Endothelial cell of umbilical vein (primary cell): ENCODE measurements at regions not wholly inside any gene's neighbourhood (a gene's known extent, or its start where the extent isn't known, plus 50 kb on each side); places are given as distances from the start of the nearest gene placed in this dataset.

ENCODE experiments used
- BruUV-seq: library from RNA; stranded (reverse); fragments of 400-500 nt; replicated peaks from 2 replicates; lab custom pipeline; 2021; lab: Mats Ljungman, UMichigan
- CTCF ChIA-PET: fragments of 300-600, 350-600 bp; sonication (Branson Sonifier 250); formaldehyde crosslinking; loops from one replicate; lab custom pipeline; 2021; ENCODE audit warnings: antibody characterized with exemption, inconsistent platforms; lab: Charles Lee
- POLR2A ChIA-PET: fragments of 300-600, 350-600 bp; sonication (Branson Sonifier 250); formaldehyde crosslinking; loops from one replicate; lab custom pipeline; 2021; ENCODE audit warnings: antibody characterized with exemption, inconsistent platforms; lab: Charles Lee
- DNase-seq: peaks from one replicate; pipeline ENCODE4 v3.0.0-alpha.2; 2011; ENCODE audit warnings: low read depth, low spot score
- FAIRE-seq: peaks from 2 replicates; lab custom pipeline; 2011; peaks lifted over from hg19 to GRCh38; lab: Jason Lieb, UNC
- H2AFZ ChIP-seq: 2 replicates; pipeline ENCODE4 v1.6.0; 2012; ENCODE audit warnings: low read depth, low read length, control low read depth, inconsistent platforms
- H3K27ac ChIP-seq: 2 replicates; pipeline ENCODE4 v1.5.1; 2011; ENCODE audit warnings: low read depth, mild to moderate bottlenecking, control low read depth, low read length, moderate library complexity; ENCODE audit not compliant: insufficient read depth
- H3K27me3 ChIP-seq, 2 experiments: 2 replicates each; pipeline versions ENCODE4 v1.6.0 to v1.6.1; 2011; ENCODE audit warnings: low read length in 2 of 2, mixed read lengths in 1 of 2; ENCODE audit not compliant: control insufficient read depth in 2 of 2, insufficient read depth in 2 of 2
- H3K36me3 ChIP-seq, 2 experiments: 2 replicates in 1 of 2; 3 replicates in 1 of 2; pipeline ENCODE4 v1.5.1; 2011; ENCODE audit warnings: low read length in 2 of 2, mild to moderate bottlenecking in 1 of 2, moderate library complexity in 1 of 2; ENCODE audit not compliant: control insufficient read depth in 2 of 2, insufficient read depth in 2 of 2; ENCODE audit errors: extremely low read depth in 1 of 2
- H3K4me1 ChIP-seq: 3 replicates; pipeline ENCODE4 v1.5.1; 2011; ENCODE audit warnings: mild to moderate bottlenecking, low read length; ENCODE audit not compliant: control insufficient read depth, insufficient read depth; ENCODE audit errors: extremely low read depth
- H3K4me2 ChIP-seq: 2 replicates; pipeline ENCODE4 v1.6.1; 2011; ENCODE audit warnings: low read length, control low read depth, mixed read lengths; ENCODE audit not compliant: insufficient read depth
- H3K4me3 ChIP-seq, 3 experiments: fragments of 200-600 bp in 1 of 3; sonication (generic), shearing (Covaris generic) in 1 of 3; replicated peaks in 1 of 3; 2 replicates each; pipeline ENCODE4 v1.5.1; 2011 to 2016; ENCODE audit warnings: control low read depth in 3 of 3, low read length in 3 of 3, mild to moderate bottlenecking in 2 of 3, inconsistent platforms in 1 of 3, low read depth in 1 of 3, moderate library complexity in 1 of 3; ENCODE audit not compliant: insufficient read depth in 1 of 3
- H3K79me2 ChIP-seq: 2 replicates; pipeline ENCODE4 v1.6.0; 2012; ENCODE audit warnings: low read length, inconsistent platforms; ENCODE audit not compliant: control insufficient read depth, insufficient read depth
- H3K9ac ChIP-seq: replicated peaks from 2 replicates; pipeline ENCODE3; 2011; ENCODE audit warnings: low read length, control low read depth; ENCODE audit not compliant: insufficient read depth; ENCODE audit errors: extremely low read depth
- H3K9me1 ChIP-seq: replicated peaks from 3 replicates; pipeline ENCODE4 v1.6.0; 2011; ENCODE audit warnings: mild to moderate bottlenecking, low read length; ENCODE audit not compliant: control insufficient read depth, insufficient read depth; ENCODE audit errors: extremely low read depth
- H3K9me3 ChIP-seq: replicated peaks from 2 replicates; pipeline ENCODE4 v1.5.1; 2012; ENCODE audit warnings: low read length, inconsistent platforms; ENCODE audit not compliant: control insufficient read depth, insufficient read depth
- H4K20me1 ChIP-seq: replicated peaks from 2 replicates; pipeline ENCODE3; 2011; ENCODE audit warnings: mild to moderate bottlenecking, low read length; ENCODE audit not compliant: control insufficient read depth, insufficient read depth; ENCODE audit errors: extremely low read depth
- CTCF ChIP-seq, 2 donors: IDR thresholded peaks; 1 replicate in 1 of 2; 2 replicates in 1 of 2; pipeline ENCODE4 v1.5.1; 2011; ENCODE audit warnings: low read length in 2 of 2, mild to moderate bottlenecking in 2 of 2, moderate library complexity in 2 of 2, control low read depth in 1 of 2, inconsistent platforms in 1 of 2, low read depth in 1 of 2; ENCODE audit not compliant: insufficient read depth in 1 of 2; ENCODE audit errors: extremely low read depth in 1 of 2
- EZH2 ChIP-seq: IDR thresholded peaks from 2 replicates; pipeline ENCODE4 v1.6.1; 2012; ENCODE audit warnings: borderline replicate concordance, low read depth, mild to moderate bottlenecking, moderate library complexity, low read length, inconsistent platforms; ENCODE audit not compliant: severe bottlenecking
- FOS ChIP-seq: IDR thresholded peaks from 2 replicates; pipeline ENCODE4 v1.6.1; 2011; ENCODE audit warnings: mild to moderate bottlenecking, low read length, moderate library complexity, borderline replicate concordance; ENCODE audit not compliant: insufficient read depth
- GATA2 ChIP-seq: IDR thresholded peaks from 2 replicates; pipeline ENCODE4 v1.7.0; 2011; ENCODE audit warnings: low read depth, mild to moderate bottlenecking, moderate library complexity, mixed read lengths, low read length; ENCODE audit not compliant: insufficient read length, insufficient read depth
- JUN ChIP-seq: IDR thresholded peaks from 2 replicates; pipeline ENCODE4 v1.6.1; 2011; ENCODE audit warnings: borderline replicate concordance, low read depth; ENCODE audit not compliant: insufficient read length, insufficient read depth
- MYC ChIP-seq: IDR thresholded peaks from one replicate; pipeline ENCODE4 v1.6.1; 2011; ENCODE audit warnings: mild to moderate bottlenecking, low read depth, low read length
- POLR2AphosphoS5 ChIP-seq: IDR thresholded peaks from 2 replicates; pipeline ENCODE4 v1.6.1; 2012; ENCODE audit warnings: low read depth, mild to moderate bottlenecking, control low read depth, low read length, moderate library complexity; ENCODE audit not compliant: insufficient read depth
- dilution Hi-C: fragments of 300-500 bp; cut with MboI; formaldehyde crosslinking; loops from one replicate; pipeline ENCODE4 v1.15.0; 2019; ENCODE audit warnings: low sequenced_read_pairs; ENCODE audit not compliant: extremely low pct_ligation_motif_present
- intact Hi-C: fragments of 100-400 bp; cut with micrococcal nuclease; formaldehyde crosslinking; loops from one replicate; pipeline ENCODE4 v1.10.0; 2022
- TF ChIP-seq, protein P1 (sequence below): IDR thresholded peaks from 2 replicates; pipeline ENCODE4 v1.6.1; 2011; ENCODE audit not compliant: insufficient read depth, insufficient read length

DNA sequence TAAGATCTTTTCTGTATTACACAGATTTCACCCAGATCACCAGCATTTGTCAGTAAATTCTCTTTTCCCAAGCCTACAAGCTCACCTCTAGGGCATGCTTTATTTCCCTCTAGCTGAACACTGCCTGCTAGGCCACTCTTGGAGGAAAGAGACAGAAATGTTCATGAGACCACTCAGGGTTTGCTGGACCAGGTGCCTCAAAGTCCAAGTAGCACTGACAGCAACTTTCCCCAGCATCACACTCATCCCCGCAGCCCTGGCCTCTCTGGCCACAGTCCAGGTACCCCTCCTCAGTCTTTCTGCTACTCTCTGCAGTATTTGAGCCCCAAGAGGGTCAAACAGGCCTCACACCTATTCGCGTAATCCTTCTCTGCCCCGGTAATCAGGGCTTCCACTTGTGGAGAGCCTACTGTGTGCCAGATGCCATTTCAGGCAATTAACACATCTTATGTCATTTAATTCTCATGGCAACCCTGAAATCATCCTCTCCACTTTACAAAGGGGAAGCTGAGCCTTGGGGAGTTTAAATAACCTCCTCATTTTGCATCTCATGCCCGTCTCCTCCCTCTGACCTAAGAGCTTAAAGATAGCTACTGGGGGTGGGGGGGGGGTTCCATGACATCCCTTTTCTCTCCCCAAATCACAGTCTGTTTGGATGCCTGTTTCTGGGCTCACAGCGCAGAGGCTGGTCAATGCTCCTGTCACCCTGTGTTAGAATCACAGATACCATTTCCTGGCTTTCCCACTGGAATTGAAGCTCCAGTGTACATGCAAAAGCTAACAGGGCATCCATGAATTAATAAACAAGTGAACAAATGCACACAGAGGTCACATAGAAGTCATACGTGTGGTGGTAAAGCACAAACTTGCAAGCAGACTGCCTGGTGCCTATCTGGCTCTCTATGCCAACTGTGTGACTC lies 88.5 kb downstream of the PRLHR start:
- FAIRE-seq (no peak), DNase-seq (no peak)
- dilution Hi-C loops, result no loop called here
- H3K27ac ChIP-seq, result no peak overlapping the region
- H3K9me1 ChIP-seq, result no peaks in the 10 kb centered on the region
- no peaks in the 10 kb centered on the region for H4K20me1 ChIP-seq
- no peaks in the 10 kb centered on the region for H3K9me3 ChIP-seq
- no peak overlapping the region for H3K4me3 ChIP-seq
- BruUV-seq, result no TSS peak
- TF ChIP-seq CTCF (IDR thresholded peaks at IDR 0.05; ENCODE audit: extremely low read depth in 1 of 2, insufficient read depth in 1 of 2, low read depth in 1 of 2, low read length in 2 of 2) (no peak), MYC (no peak), GATA2 (no peak), POLR2AphosphoS5 (no peak), FOS (no peak), EZH2 (no peak), JUN (no peak)
- TF ChIP-seq, protein P1, sequence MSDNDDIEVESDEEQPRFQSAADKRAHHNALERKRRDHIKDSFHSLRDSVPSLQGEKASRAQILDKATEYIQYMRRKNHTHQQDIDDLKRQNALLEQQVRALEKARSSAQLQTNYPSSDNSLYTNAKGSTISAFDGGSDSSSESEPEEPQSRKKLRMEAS, result no peak
- no peaks in the 10 kb centered on the region for H3K27me3 ChIP-seq
- no peaks in the 10 kb centered on the region for H3K4me1 ChIP-seq
- no peak overlapping the region for H2AFZ ChIP-seq
- H3K79me2 ChIP-seq, result no peaks in the 10 kb centered on the region
- intact Hi-C loops, result no loop called here
- no peaks in the 10 kb centered on the region for H3K36me3 ChIP-seq
- POLR2A ChIA-PET, result no interaction called here
- H3K9ac ChIP-seq, result no peak overlapping the region
- H3K4me2 ChIP-seq, result no peak overlapping the region
- CTCF ChIA-PET, result no interaction called here
